Esophagus muscularis mucosa (tissue), 4 donors: ENCODE measurements at regions not wholly inside any gene's neighbourhood (a gene's known extent, or its start where the extent isn't known, plus 50 kb on each side); places are given as distances from the start of the nearest gene placed in this dataset.
"Not testable (repeated sequence)": the region's sequence is repeated elsewhere in the genome, so short reads cannot be mapped to it uniquely, and the experiment has no call there.

Experiments used
- DNase-seq: peaks from one replicate; pipeline ENCODE4 v3.0.0-alpha.2; 2017; ENCODE audit errors: extremely low spot score
- H3K27ac ChIP-seq, 4 donors: fragments of 200-600 bp; sonication (generic); replicated peaks in 1 of 4; 1 replicate in 3 of 4; 2 replicates in 1 of 4; pipeline ENCODE4 v1.5.1; 2016 to 2019; ENCODE audit warnings: mild to moderate bottlenecking in 1 of 4
- H3K27me3 ChIP-seq, 4 donors: fragments of 200-600 bp; sonication (generic); one replicate each; pipeline versions ENCODE4 v1.5.1 to v1.6.0; 2016 to 2019
- H3K36me3 ChIP-seq, 4 donors: fragments of 200-600 bp; sonication (generic); one replicate each; pipeline ENCODE4 v1.5.1; 2016 to 2019
- H3K4me1 ChIP-seq, 4 donors: fragments of 200-600 bp; sonication (generic); one replicate each; pipeline ENCODE4 v1.5.1; 2016 to 2019
- H3K4me3 ChIP-seq, 4 donors: fragments of 200-600 bp; sonication (generic); 1 replicate in 2 of 4; 2 replicates in 2 of 4; pipeline ENCODE4 v1.5.1; 2016 to 2019; ENCODE audit warnings: mild to moderate bottlenecking in 4 of 4, moderate library complexity in 1 of 4
- H3K9me3 ChIP-seq, 4 donors: fragments of 200-600 bp; sonication (generic); 1 replicate in 3 of 4; 2 replicates in 1 of 4; pipeline ENCODE4 v1.5.1; 2016 to 2019
- EP300 ChIP-seq: sonication (generic); formaldehyde crosslinking; IDR thresholded peaks from one replicate; pipeline ENCODE4 v1.6.1; 2017; ENCODE audit warnings: antibody characterized with exemption
- POLR2A ChIP-seq: fragments of 450-650 bp; IDR thresholded peaks from one replicate; pipeline ENCODE4 v1.6.1; 2017; ENCODE audit warnings: antibody characterized with exemption, moderate library complexity, mild to moderate bottlenecking, low read depth
- POLR2AphosphoS5 ChIP-seq, 2 donors: sonication (generic); formaldehyde crosslinking; IDR thresholded peaks; one replicate each; pipeline ENCODE4 v1.6.1; 2017; ENCODE audit warnings: antibody characterized with exemption in 2 of 2
- WGBS: methylation state at CpG from one replicate; pipeline ENCODE4 v1.1.5; 2018; 5-methylcytosine and 5-hydroxymethylcytosine counted together
- intact Hi-C: fragments of 100-400 bp; cut with DNase I; formaldehyde crosslinking; loops from one replicate; pipeline ENCODE4 v1.15.1; 2023
- TF ChIP-seq, protein P1 (sequence below), 3 experiments: fragments of 200-600 bp in 2 of 3; fragments of 450-650 bp in 1 of 3; sonication (generic) in 2 of 3; IDR thresholded peaks; one replicate each; pipeline ENCODE4 v1.5.1; 2017 to 2019; ENCODE audit warnings: antibody characterized with exemption in 3 of 3, mild to moderate bottlenecking in 2 of 3, moderate library complexity in 1 of 3

DNA sequence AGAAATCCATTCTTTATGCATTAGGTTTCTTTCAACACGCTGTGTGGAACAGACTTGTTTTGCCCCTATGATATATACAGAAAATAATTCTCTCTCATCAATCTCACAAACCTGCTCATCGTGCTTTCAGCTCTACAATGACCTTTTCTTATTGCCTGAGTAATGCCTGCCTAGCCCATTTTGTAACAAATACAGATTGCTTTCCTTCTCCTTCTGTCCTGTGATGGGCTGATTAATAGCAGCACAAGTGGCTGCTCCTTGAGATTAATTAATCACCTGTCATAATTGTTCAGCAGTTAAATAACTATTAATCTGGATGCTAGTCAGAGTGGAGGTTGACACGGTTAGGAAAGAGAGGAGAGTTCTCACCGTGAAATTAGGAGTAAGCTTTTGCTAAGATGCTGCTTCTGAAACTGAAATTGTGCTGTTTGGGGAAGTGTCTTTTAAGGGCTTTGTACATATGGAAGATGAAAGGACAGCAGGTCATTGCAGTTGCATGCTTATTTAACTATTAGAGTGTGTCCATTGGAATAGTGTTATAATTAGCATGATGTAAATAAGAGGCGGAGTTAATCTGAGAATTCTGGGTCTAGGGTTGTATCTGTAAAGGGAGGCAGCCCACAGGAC lies 1430.5 kb downstream of the FAM181B start:
- Histone ChIP-seq H3K9me3 (no peaks in the 10 kb centered on the region), H3K27me3 (no peaks in the 10 kb centered on the region), H3K4me3 (no peak overlapping the region), H3K27ac (no peak overlapping the region), H3K4me1 (no peaks in the 10 kb centered on the region), H3K36me3 (no peaks in the 10 kb centered on the region)
- intact Hi-C loops, result no loop called here
- WGBS, result 41% methylated on average over 5 of the region's 5 CpGs
- TF ChIP-seq EP300, result no peak
- TF ChIP-seq, protein P1, sequence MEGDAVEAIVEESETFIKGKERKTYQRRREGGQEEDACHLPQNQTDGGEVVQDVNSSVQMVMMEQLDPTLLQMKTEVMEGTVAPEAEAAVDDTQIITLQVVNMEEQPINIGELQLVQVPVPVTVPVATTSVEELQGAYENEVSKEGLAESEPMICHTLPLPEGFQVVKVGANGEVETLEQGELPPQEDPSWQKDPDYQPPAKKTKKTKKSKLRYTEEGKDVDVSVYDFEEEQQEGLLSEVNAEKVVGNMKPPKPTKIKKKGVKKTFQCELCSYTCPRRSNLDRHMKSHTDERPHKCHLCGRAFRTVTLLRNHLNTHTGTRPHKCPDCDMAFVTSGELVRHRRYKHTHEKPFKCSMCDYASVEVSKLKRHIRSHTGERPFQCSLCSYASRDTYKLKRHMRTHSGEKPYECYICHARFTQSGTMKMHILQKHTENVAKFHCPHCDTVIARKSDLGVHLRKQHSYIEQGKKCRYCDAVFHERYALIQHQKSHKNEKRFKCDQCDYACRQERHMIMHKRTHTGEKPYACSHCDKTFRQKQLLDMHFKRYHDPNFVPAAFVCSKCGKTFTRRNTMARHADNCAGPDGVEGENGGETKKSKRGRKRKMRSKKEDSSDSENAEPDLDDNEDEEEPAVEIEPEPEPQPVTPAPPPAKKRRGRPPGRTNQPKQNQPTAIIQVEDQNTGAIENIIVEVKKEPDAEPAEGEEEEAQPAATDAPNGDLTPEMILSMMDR (IDR thresholded peaks at IDR 0.05), result no peak
- no peak for TF ChIP-seq POLR2A
- TF ChIP-seq POLR2AphosphoS5 (IDR thresholded peaks at IDR 0.05), result no peak
- DNase-seq, result no peak

DNA sequence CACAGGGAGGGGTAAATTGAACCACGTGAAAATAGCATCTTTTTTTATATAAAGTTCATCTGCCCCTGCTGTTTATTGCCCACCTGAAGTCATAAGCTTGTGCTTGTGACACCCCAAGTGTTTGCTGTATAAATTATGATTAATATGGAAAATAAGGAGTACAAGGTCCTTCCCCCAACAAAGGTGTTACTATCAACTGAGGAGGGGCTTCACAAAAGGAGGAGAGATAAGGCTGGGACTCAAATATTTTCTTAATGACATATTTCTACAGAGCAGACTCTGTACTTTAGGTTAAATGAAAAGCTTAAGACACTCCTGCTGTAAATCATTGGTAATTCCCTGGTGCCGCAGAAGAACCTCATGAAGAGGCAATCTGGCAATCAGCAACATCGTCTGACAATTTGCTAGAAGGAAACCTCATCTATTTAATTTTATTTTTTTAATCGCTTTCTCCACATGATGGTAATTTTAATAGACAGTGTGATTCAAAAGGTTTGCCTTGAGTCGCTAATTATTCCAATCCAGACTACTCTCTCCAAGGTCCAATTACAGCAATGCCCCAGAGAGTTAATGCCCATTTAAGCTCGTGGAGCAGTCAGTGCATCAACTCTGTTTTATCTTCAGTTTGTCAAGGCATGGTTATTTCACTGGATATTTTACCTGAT lies 1432.4 kb downstream of the FAM181B start:
- DNase-seq, result no peak
- 86% methylated on average over 6 of the region's 6 CpGs for WGBS
- H3K9me3 ChIP-seq, result no peaks in the 10 kb centered on the region
- no peak overlapping the region for H3K4me3 ChIP-seq
- TF ChIP-seq POLR2A (no peak), EP300 (no peak), POLR2AphosphoS5 (IDR thresholded peaks at IDR 0.05) (no peak)
- TF ChIP-seq, protein P1 (IDR thresholded peaks at IDR 0.05), result no peak
- no peak overlapping the region for H3K27ac ChIP-seq
- no peaks in the 10 kb centered on the region for H3K36me3 ChIP-seq
- no peaks in the 10 kb centered on the region for H3K4me1 ChIP-seq
- intact Hi-C loops, result no loop called here
- H3K27me3 ChIP-seq, result no peaks in the 10 kb centered on the region

DNA sequence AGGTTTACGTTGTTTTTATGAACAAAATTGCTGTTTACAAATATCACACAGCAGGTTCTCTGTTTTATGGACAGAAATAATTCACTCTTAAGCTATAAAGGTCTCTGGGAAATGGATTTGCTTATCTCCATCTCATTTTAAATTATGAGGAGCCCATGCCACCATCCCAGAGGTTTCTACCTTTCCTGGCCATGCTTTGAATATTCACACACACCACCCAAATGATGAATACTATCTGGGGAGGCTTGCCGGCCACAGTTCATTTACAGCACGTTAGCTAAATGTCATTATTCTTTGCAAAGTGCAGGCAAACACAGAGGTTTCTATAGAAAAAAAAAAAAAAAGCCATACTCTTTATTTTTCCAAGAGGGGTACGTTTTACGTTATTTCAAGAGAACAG lies 1446.7 kb downstream of the FAM181B start:
- Histone ChIP-seq H3K4me3 (no peak overlapping the region), H3K36me3 (no peaks in the 10 kb centered on the region), H3K4me1 (no peaks in the 10 kb centered on the region), H3K27ac (no peak overlapping the region), H3K9me3 (peaks cover 0 to 15% (median 4%) of the 10 kb centered on the region in 4 donors), H3K27me3 (no peaks in the 10 kb centered on the region)
- 62% methylated on average over 5 of the region's 5 CpGs for WGBS
- intact Hi-C loops, result no loop called here
- TF ChIP-seq POLR2AphosphoS5 (IDR thresholded peaks at IDR 0.05) (no peak), POLR2A (no peak), EP300 (no peak)
- TF ChIP-seq, protein P1 (IDR thresholded peaks at IDR 0.05), result no peak
- DNase-seq, result no peak

DNA sequence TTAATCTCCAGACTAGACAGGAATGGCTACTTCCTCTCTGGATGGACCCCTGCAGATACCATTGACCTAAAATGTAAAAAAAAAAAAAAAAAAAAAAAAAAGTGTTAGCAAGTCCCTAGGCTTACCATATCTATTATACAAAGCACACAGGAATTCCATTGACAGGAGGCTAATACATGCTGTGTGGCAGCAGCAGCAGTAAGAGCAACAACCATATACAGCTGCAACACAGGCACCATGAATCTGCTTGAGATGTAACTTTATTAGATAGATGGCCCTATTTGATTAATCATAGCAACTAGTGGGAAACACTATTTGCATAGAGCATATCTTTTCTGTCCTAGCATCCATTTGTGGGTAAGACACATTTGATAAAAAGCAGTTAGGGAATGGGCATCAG lies 1447.1 kb downstream of the FAM181B start:
- Histone ChIP-seq H3K9me3 (peaks cover 0 to 15% (median 4%) of the 10 kb centered on the region in 4 donors), H3K4me3 (no peak overlapping the region), H3K27me3 (no peaks in the 10 kb centered on the region), H3K4me1 (no peaks in the 10 kb centered on the region), H3K36me3 (no peaks in the 10 kb centered on the region), H3K27ac (no peak overlapping the region)
- intact Hi-C loops, result no loop called here
- TF ChIP-seq, protein P1 (IDR thresholded peaks at IDR 0.05), result no peak
- TF ChIP-seq POLR2A, result no peak
- no peak for TF ChIP-seq EP300
- TF ChIP-seq POLR2AphosphoS5 (IDR thresholded peaks at IDR 0.05), result no peak
- DNase-seq, result no peak

DNA sequence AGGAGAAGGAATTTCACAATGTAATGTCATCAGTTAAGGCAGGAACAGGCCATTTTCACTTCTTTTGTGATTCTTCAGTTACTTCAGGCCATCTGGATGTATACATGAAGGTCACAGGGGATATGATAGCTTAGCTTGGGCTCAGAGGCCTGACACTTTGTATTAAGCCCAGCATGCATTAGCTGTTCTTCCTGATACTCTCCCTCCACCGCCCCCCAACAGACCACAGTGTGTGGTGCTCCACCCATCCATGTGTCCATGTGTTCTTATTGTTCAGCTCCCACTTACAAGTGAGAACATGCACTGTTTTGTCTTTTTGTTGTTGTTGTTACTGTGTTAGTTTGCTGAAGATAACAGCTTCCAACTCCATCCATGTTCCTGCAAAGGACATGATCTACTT lies 1453.4 kb downstream of the FAM181B start:
- H3K4me1 ChIP-seq, H3K27ac ChIP-seq, H3K36me3 ChIP-seq, H3K9me3 ChIP-seq, DNase-seq, intact Hi-C loops, H3K27me3 ChIP-seq, H3K4me3 ChIP-seq: not testable (repeated sequence)
- no CpG with 5 or more reads among the region's 1 CpG for WGBS
